DOHH2 (cell line): ENCODE measurements at regions not wholly inside any gene's neighbourhood (a gene's known extent, or its start where the extent isn't known, plus 50 kb on each side); places are given as distances from the start of the nearest gene placed in this dataset.
A peak's percentile ranks its signal among the peaks of the same experiment; 100 is the strongest.

Experiments
- H3F3A ChIP-seq: fragments of 200-600 bp; sonication (generic), shearing (Covaris generic); 2 replicates; pipeline ENCODE4 v1.6.0; 2016; ENCODE audit warnings: antibody characterized with exemption, mild to moderate bottlenecking; ENCODE audit not compliant: control insufficient read depth, insufficient read depth
- H3K27ac ChIP-seq: fragments of 200-600 bp; sonication (generic); 2 replicates; pipeline ENCODE4 v1.5.1; 2014; ENCODE audit warnings: low read depth, mild to moderate bottlenecking, low read length, moderate library complexity
- H3K27me3 ChIP-seq: fragments of 200-600 bp; sonication (generic); 2 replicates; pipeline ENCODE4 v1.6.1; 2014; ENCODE audit warnings: mild to moderate bottlenecking, low read length, mixed read lengths; ENCODE audit not compliant: control insufficient read depth
- H3K36me3 ChIP-seq: fragments of 200-600 bp; sonication (generic); 2 replicates; pipeline ENCODE4 v1.6.1; 2014; ENCODE audit warnings: mild to moderate bottlenecking, low read length, moderate library complexity, mixed read lengths; ENCODE audit not compliant: control insufficient read depth
- H3K4me1 ChIP-seq: fragments of 200-600 bp; sonication (generic); 2 replicates; pipeline ENCODE4 v1.6.1; 2014; ENCODE audit warnings: mild to moderate bottlenecking, low read length, mixed read lengths; ENCODE audit not compliant: control insufficient read depth
- H3K4me2 ChIP-seq: fragments of 200-600 bp; sonication (generic); 2 replicates; pipeline ENCODE4 v1.6.0; 2014; ENCODE audit warnings: mild to moderate bottlenecking, low read length, moderate library complexity
- H3K4me3 ChIP-seq: fragments of 200-600 bp; sonication (generic); 2 replicates; pipeline ENCODE4 v1.5.1; 2014; ENCODE audit warnings: mild to moderate bottlenecking, low read length, mixed read lengths
- H3K79me2 ChIP-seq: fragments of 200-600 bp; sonication (generic); 2 replicates; pipeline ENCODE4 v1.6.1; 2014; ENCODE audit warnings: mild to moderate bottlenecking, low read length, mixed read lengths; ENCODE audit not compliant: control insufficient read depth
- H3K9me2 ChIP-seq: fragments of 200-600 bp; sonication (generic); replicated peaks from 2 replicates; pipeline ENCODE4 v1.6.1; 2014; ENCODE audit warnings: mild to moderate bottlenecking, low read length, mixed read lengths; ENCODE audit not compliant: control insufficient read depth
- H3K9me3 ChIP-seq: fragments of 200-600 bp; sonication (generic); 2 replicates; pipeline ENCODE4 v1.6.1; 2014; ENCODE audit warnings: antibody characterized with exemption, low read length, mixed read lengths; ENCODE audit not compliant: control insufficient read depth, insufficient read depth
- H4K20me1 ChIP-seq: fragments of 200-600 bp; sonication (generic); 2 replicates; pipeline ENCODE4 v1.6.0; 2014; ENCODE audit warnings: low read depth, mild to moderate bottlenecking, antibody characterized with exemption, low read length, moderate library complexity; ENCODE audit not compliant: control insufficient read depth, insufficient read depth
- EZH2phosphoT487 ChIP-seq: fragments of 200-600 bp; sonication (generic); IDR thresholded peaks from 2 replicates; pipeline ENCODE4 v1.6.1; 2017; ENCODE audit warnings: borderline replicate concordance, mild to moderate bottlenecking, antibody characterized with exemption, low read length, moderate library complexity, mixed read lengths
- TF ChIP-seq, protein P1 (sequence below): fragments of 200-600 bp; sonication (generic); IDR thresholded peaks from one replicate; pipeline ENCODE4 v1.5.1; 2014; ENCODE audit warnings: antibody characterized with exemption, mild to moderate bottlenecking, low read depth, low read length; ENCODE audit not compliant: poor library complexity, severe bottlenecking

DNA sequence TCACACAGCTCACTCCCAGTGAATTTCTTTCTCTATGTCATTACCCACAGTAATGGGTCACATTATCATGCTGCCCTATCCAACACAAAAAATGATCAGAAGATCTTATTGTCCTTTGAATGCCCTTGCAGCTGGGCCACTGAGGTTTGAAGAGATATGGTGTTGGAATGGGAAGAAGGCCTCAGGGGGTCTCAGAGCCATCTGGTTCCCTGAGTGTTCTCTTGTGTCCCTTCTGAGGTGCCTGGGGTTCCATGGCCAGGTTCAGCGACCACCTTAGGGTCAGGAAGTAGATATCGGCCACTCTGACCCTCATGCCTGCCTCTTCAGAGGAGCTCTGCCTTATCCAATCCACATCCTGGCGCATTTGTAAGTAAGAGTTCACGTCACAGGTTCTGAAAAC lies 232.3 kb downstream of the TJP1 start:
- no peaks in the 10 kb centered on the region for H3K27me3 ChIP-seq
- H3K4me3 ChIP-seq: peak overlapping the region; percentile 23; the same call in 1 of the 2 replicates
- no peaks in the 10 kb centered on the region for H3K79me2 ChIP-seq
- TF ChIP-seq EZH2phosphoT487: no peak
- H3K4me2 ChIP-seq: peak overlapping the region; percentile 26
- no peaks in the 10 kb centered on the region for H4K20me1 ChIP-seq
- no peaks in the 10 kb centered on the region for H3F3A ChIP-seq
- H3K36me3 ChIP-seq: no peaks in the 10 kb centered on the region
- peaks cover 55% of the 10 kb centered on the region for H3K4me1 ChIP-seq
- H3K9me3 ChIP-seq: no peaks in the 10 kb centered on the region
- no peaks in the 10 kb centered on the region for H3K9me2 ChIP-seq
- H3K27ac ChIP-seq: peak overlapping the region; percentile 38

DNA sequence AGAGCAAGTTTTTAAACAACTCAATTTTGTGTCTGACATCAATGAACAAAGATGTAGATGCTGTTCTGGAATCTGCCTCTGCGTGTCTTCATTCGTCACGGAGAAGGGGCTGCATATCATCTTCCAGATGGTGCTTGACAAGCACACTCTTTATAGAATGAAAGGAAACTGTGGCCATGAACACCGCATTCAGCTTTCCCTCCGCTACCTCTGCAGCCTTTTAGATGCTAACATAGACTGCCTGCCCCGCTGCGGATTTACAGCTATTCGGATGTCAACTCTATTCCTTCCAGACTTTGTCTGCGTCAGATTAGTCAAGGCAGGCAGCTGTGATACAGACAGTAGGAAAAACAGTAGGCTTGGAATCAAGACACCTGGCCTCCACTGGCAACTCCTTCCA lies 232.9 kb downstream of the TJP1 start:
- Histone ChIP-seq H4K20me1 (no peaks in the 10 kb centered on the region), H3K4me3 (no peak overlapping the region), H3K4me2 (no peak overlapping the region), H3K9me3 (no peaks in the 10 kb centered on the region), H3K9me2 (no peaks in the 10 kb centered on the region), H3K79me2 (no peaks in the 10 kb centered on the region), H3K36me3 (no peaks in the 10 kb centered on the region), H3K27me3 (no peaks in the 10 kb centered on the region), H3F3A (no peaks in the 10 kb centered on the region), H3K27ac (no peak overlapping the region), H3K4me1 (peaks cover 55% of the 10 kb centered on the region)
- TF ChIP-seq, protein P1, sequence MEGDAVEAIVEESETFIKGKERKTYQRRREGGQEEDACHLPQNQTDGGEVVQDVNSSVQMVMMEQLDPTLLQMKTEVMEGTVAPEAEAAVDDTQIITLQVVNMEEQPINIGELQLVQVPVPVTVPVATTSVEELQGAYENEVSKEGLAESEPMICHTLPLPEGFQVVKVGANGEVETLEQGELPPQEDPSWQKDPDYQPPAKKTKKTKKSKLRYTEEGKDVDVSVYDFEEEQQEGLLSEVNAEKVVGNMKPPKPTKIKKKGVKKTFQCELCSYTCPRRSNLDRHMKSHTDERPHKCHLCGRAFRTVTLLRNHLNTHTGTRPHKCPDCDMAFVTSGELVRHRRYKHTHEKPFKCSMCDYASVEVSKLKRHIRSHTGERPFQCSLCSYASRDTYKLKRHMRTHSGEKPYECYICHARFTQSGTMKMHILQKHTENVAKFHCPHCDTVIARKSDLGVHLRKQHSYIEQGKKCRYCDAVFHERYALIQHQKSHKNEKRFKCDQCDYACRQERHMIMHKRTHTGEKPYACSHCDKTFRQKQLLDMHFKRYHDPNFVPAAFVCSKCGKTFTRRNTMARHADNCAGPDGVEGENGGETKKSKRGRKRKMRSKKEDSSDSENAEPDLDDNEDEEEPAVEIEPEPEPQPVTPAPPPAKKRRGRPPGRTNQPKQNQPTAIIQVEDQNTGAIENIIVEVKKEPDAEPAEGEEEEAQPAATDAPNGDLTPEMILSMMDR: no peak
- no peak for TF ChIP-seq EZH2phosphoT487

DNA sequence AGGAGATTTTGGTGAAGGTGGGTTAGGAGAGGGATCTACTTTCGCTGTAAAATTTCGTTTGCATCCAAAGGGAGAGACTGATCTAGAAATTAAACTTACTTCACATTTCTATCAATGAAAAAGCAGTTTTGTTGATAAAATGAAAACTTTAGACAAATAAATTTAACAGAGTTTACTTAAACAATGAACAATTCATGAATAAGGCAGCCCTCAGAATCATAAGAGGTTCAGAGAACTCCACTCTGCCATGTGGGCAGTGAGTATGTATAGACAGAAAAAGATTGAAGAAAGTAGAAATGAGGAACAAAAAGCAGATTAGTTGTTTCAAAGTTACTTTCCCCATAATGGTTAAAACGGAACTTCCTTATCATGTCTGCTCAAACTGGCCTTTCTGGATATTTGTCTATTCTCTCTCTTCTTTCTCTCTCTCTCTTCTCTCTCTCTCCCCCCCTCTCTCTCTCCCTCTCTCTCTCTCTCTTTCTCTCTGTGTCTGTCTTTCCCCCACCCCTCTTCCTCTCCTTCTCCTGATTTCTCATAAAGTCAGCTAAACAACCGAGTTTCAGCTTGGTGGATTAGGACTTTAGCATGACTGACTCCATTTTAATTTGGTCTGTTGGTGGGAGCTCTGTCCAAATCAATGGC lies 248.9 kb downstream of the TJP1 start:
- no peaks in the 10 kb centered on the region for H3K36me3 ChIP-seq
- no peaks in the 10 kb centered on the region for H3F3A ChIP-seq
- TF ChIP-seq, protein P1: no peak
- TF ChIP-seq EZH2phosphoT487: no peak
- H3K4me1 ChIP-seq: 0 out of 2 replicates have a peak, but pooled peaks cover 5% of the 10 kb centered on the region
- no peaks in the 10 kb centered on the region for H3K79me2 ChIP-seq
- H3K4me2 ChIP-seq: no peak overlapping the region
- no peaks in the 10 kb centered on the region for H3K9me2 ChIP-seq
- H3K9me3 ChIP-seq: no peaks in the 10 kb centered on the region; the same call in 1 of the 2 replicates
- H3K27ac ChIP-seq: no peak overlapping the region
- H4K20me1 ChIP-seq: no peaks in the 10 kb centered on the region
- H3K27me3 ChIP-seq: no peaks in the 10 kb centered on the region
- no peak overlapping the region for H3K4me3 ChIP-seq

DNA sequence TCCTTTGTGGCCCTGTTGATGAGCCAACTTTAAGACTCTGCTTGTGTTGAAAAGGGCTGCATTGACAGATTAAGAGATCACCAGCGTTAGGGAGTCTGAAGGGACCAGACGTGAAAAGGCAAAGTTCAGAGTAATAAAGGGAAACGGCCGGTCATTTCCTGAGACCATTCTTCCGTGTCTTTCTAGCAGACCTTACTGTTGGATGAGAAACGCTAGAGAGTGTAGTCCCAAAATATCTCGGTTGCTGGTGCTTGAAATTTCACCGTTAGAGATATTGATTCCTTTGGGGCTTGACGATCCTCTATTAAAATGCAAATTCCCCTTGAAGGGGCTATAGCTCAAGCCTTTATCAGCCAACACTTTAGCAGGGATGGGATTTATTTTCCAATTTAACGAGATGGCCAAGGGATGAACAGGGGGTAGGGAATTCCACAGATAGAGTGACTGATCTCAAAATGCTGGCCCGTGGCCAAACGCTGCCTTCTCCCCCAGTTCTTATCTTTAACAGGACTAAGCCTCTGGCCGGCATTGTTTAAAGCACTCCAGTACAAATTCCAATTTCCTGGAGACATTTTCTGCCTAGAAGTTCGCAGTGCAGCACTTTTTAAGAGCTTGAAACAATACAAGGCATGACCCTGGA lies 250.4 kb downstream of the TJP1 start:
- H4K20me1 ChIP-seq: no peaks in the 10 kb centered on the region
- no peaks in the 10 kb centered on the region for H3K27me3 ChIP-seq
- no peak overlapping the region for H3K4me3 ChIP-seq
- H3F3A ChIP-seq: no peaks in the 10 kb centered on the region
- no peak overlapping the region for H3K27ac ChIP-seq
- no peak for TF ChIP-seq EZH2phosphoT487
- TF ChIP-seq, protein P1: no peak
- no peaks in the 10 kb centered on the region; the same call in 1 of the 2 replicates for H3K9me3 ChIP-seq
- H3K4me1 ChIP-seq: 0 out of 2 replicates have a peak, but pooled peaks cover 5% of the 10 kb centered on the region
- no peaks in the 10 kb centered on the region for H3K79me2 ChIP-seq
- no peaks in the 10 kb centered on the region for H3K36me3 ChIP-seq
- no peaks in the 10 kb centered on the region for H3K9me2 ChIP-seq
- no peak overlapping the region for H3K4me2 ChIP-seq
